ENCODE measurements at regions not wholly inside any gene's neighbourhood (a gene's known extent, or its start where the extent isn't known, plus 50 kb on each side); places are given as distances from the start of the nearest gene placed in this dataset.
"Not testable (repeated sequence)": the region's sequence is repeated elsewhere in the genome, so short reads cannot be mapped to it uniquely, and the experiment has no call there.

DNA sequence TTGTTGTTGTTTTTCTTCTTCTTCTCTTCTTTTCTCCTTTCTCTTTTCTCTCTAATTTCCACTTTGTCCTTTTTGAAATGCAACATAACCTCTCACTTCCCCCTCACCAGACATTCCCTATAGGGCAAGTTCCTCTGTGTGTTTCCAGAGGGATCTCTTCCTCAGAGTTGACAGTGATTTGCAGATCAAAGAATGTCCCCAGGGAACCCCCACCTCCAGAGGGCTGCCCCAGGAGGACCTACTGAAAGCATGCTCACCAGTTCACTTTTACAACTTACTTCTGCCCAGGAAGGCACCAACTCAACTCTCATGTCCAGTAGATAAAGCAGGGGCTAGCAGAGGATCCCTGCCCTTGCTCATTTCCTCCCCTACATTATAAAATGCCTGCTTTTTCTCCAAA is 1648.0 kb downstream of the PCDH9 start:
- no peaks in the 10 kb centered on the region for H3K27me3 Mint-ChIP-seq (ENCODE audit: low read depth, unreplicated experiment)
- Histone ChIP-seq H3K4me3 (ENCODE audit: insufficient read depth, low read depth, low read length) (no peak overlapping the region), H2AFZ (ENCODE audit: low read depth, low read length) (no peak overlapping the region), H3K9ac (ENCODE audit: low read length) (no peak overlapping the region), H4K20me1 (ENCODE audit: insufficient read depth, low read length) (no peaks in the 10 kb centered on the region), H3K36me3 (ENCODE audit: insufficient read depth, low read length) (no peaks in the 10 kb centered on the region), H3K4me2 (ENCODE audit: low read length) (no peak overlapping the region), H3K27ac (ENCODE audit: low read depth, low read length) (no peak overlapping the region), H3K27me3 (ENCODE audit: insufficient read depth, low read length) (no peaks in the 10 kb centered on the region), H3K79me2 (ENCODE audit: insufficient read depth, low read length) (no peaks in the 10 kb centered on the region), H3K9me3 (ENCODE audit: insufficient read depth, low read depth, low read length) (no peaks in the 10 kb centered on the region), H3K4me1 (ENCODE audit: insufficient read depth, low read length) (no peaks in the 10 kb centered on the region)
- no peak overlapping the region for H3K4me3 Mint-ChIP-seq (ENCODE audit: unreplicated experiment)
- FAIRE-seq = no peak
- no peak overlapping the region for H3K27ac Mint-ChIP-seq (ENCODE audit: unreplicated experiment)
- no peaks in the 10 kb centered on the region for H3K9me3 Mint-ChIP-seq (ENCODE audit: unreplicated experiment)
- no peaks in the 10 kb centered on the region for H3K4me1 Mint-ChIP-seq (ENCODE audit: low read depth, unreplicated experiment)
- no peaks in the 10 kb centered on the region for H3K36me3 Mint-ChIP-seq (ENCODE audit: low read depth, unreplicated experiment)
- TF ChIP-seq EZH2 (IDR thresholded peaks at IDR 0.05; ENCODE audit: insufficient read depth, low read length) (no peak), CTCF (IDR thresholded peaks at IDR 0.05; ENCODE audit: insufficient read depth, low read depth, low read length) (no peak)
- DNase-seq (ENCODE audit: low read depth) = no peak

DNA sequence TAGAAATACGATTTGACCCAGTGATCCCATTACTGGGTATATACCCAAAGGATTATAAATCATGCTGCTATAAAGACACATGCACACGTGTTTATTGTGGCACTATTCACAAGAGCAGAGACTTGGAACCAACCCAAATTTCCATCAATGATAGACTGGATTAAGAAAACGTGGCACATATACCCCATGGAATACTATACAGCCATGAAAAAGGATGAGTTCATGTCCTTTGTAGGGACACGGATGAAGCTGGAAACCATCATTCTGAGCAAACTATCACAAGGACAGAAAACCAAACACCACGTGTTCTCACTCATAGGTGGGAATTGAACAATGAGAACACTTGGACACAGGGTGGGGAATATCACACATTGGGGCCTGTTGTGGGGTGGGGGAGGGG is 1665.6 kb downstream of the PCDH9 start:
- not testable (repeated sequence) for H3K27ac Mint-ChIP-seq (ENCODE audit: unreplicated experiment); H3K4me3 Mint-ChIP-seq (ENCODE audit: unreplicated experiment); H3K4me3 ChIP-seq (ENCODE audit: insufficient read depth, low read depth, low read length); H3K9ac ChIP-seq (ENCODE audit: low read length); H3K27me3 Mint-ChIP-seq (ENCODE audit: low read depth, unreplicated experiment); FAIRE-seq; H3K79me2 ChIP-seq (ENCODE audit: insufficient read depth, low read length); H3K27ac ChIP-seq (ENCODE audit: low read depth, low read length); H3K9me3 Mint-ChIP-seq (ENCODE audit: unreplicated experiment); H2AFZ ChIP-seq (ENCODE audit: low read depth, low read length); H3K4me2 ChIP-seq (ENCODE audit: low read length); H3K4me1 ChIP-seq (ENCODE audit: insufficient read depth, low read length); H3K36me3 Mint-ChIP-seq (ENCODE audit: low read depth, unreplicated experiment); H3K27me3 ChIP-seq (ENCODE audit: insufficient read depth, low read length); DNase-seq (ENCODE audit: low read depth); H3K4me1 Mint-ChIP-seq (ENCODE audit: low read depth, unreplicated experiment); H4K20me1 ChIP-seq (ENCODE audit: insufficient read depth, low read length); H3K36me3 ChIP-seq (ENCODE audit: insufficient read depth, low read length); H3K9me3 ChIP-seq (ENCODE audit: insufficient read depth, low read depth, low read length)

- no peaks in the 10 kb centered on the region for H3K9me3 ChIP-seq (ENCODE audit: insufficient read depth, low read depth, low read length)
- H3K27ac Mint-ChIP-seq (ENCODE audit: unreplicated experiment) = no peak overlapping the region
- H3K4me3 Mint-ChIP-seq (ENCODE audit: unreplicated experiment) = no peak overlapping the region
- no peaks in the 10 kb centered on the region for H3K79me2 ChIP-seq (ENCODE audit: insufficient read depth, low read length)
- H2AFZ ChIP-seq (ENCODE audit: low read depth, low read length) = no peak overlapping the region
- H3K4me1 ChIP-seq (ENCODE audit: insufficient read depth, low read length) = no peaks in the 10 kb centered on the region
- no peaks in the 10 kb centered on the region for H3K36me3 Mint-ChIP-seq (ENCODE audit: low read depth, unreplicated experiment)
- no peak for FAIRE-seq
- H3K4me3 ChIP-seq (ENCODE audit: insufficient read depth, low read depth, low read length) = no peak overlapping the region
- H3K9ac ChIP-seq (ENCODE audit: low read length) = no peak overlapping the region
- no peaks in the 10 kb centered on the region for H3K36me3 ChIP-seq (ENCODE audit: insufficient read depth, low read length)
- DNase-seq (ENCODE audit: low read depth) = no peak
- no peaks in the 10 kb centered on the region for H3K4me1 Mint-ChIP-seq (ENCODE audit: low read depth, unreplicated experiment)
- H4K20me1 ChIP-seq (ENCODE audit: insufficient read depth, low read length) = no peaks in the 10 kb centered on the region
- no peaks in the 10 kb centered on the region for H3K27me3 Mint-ChIP-seq (ENCODE audit: low read depth, unreplicated experiment)
- no peaks in the 10 kb centered on the region for H3K27me3 ChIP-seq (ENCODE audit: insufficient read depth, low read length)
- H3K27ac ChIP-seq (ENCODE audit: low read depth, low read length) = no peak overlapping the region
- TF ChIP-seq CTCF (IDR thresholded peaks at IDR 0.05; ENCODE audit: insufficient read depth, low read depth, low read length) = no peak
- no peak for TF ChIP-seq EZH2 (IDR thresholded peaks at IDR 0.05; ENCODE audit: insufficient read depth, low read length)
- no peak overlapping the region for H3K4me2 ChIP-seq (ENCODE audit: low read length)
- H3K9me3 Mint-ChIP-seq (ENCODE audit: unreplicated experiment) = peaks cover 4% of the 10 kb centered on the region
Measured at GRCh38 chr13:65562305-65562704, 1667.8 kb downstream of the PCDH9 start.

Measured in astrocyte (in vitro differentiated cells and primary cell).